Activated naive CD4-positive, alpha-beta T cell treated with anti-CD3 and anti-CD28 coated beads for 36 hours (primary cell): ENCODE measurements at regions not wholly inside any gene's neighbourhood (a gene's known extent, or its start where the extent isn't known, plus 50 kb on each side); places are given as distances from the start of the nearest gene placed in this dataset.
"Not testable (repeated sequence)": the region's sequence is repeated elsewhere in the genome, so short reads cannot be mapped to it uniquely, and the experiment has no call there.

Experiments used
- CTCF ChIA-PET: fragments of 350-600 bp; sonication (Branson Sonifier 250); formaldehyde crosslinking; loops from one replicate; lab custom pipeline; 2021; ENCODE audit warnings: antibody characterized with exemption; lab: Charles Lee
- DNase-seq: peaks from one replicate; pipeline ENCODE4 v3.0.0-alpha.2; 2020
- H3K27ac Mint-ChIP-seq: one replicate; pipeline ENCODE4 v1.8.0; 2021; ENCODE audit warnings: mild to moderate bottlenecking, mixed read lengths
- H3K27me3 Mint-ChIP-seq: one replicate; pipeline ENCODE4 v1.8.0; 2021; ENCODE audit warnings: low read depth, mixed read lengths
- H3K36me3 Mint-ChIP-seq: one replicate; pipeline ENCODE4 v1.8.0; 2021; ENCODE audit warnings: low read depth, mixed read lengths
- H3K4me1 Mint-ChIP-seq: one replicate; pipeline ENCODE4 v1.8.0; 2021; ENCODE audit warnings: low read depth, mixed read lengths
- H3K4me3 Mint-ChIP-seq: one replicate; pipeline ENCODE4 v1.8.0; 2021; ENCODE audit warnings: mild to moderate bottlenecking, moderate library complexity, mixed read lengths
- H3K9me3 Mint-ChIP-seq: one replicate; pipeline ENCODE4 v1.8.0; 2021; ENCODE audit warnings: mixed read lengths
- intact Hi-C: fragments of 100-400 bp; cut with micrococcal nuclease; formaldehyde crosslinking; loops from one replicate; pipeline ENCODE4 v1.15.1; 2023

GRCh38 chr12:114064034-114064433 is 97.9 kb upstream of the RBM19 start:
- CTCF ChIA-PET, H3K9me3 Mint-ChIP-seq, H3K4me1 Mint-ChIP-seq, H3K4me3 Mint-ChIP-seq, H3K36me3 Mint-ChIP-seq, DNase-seq, H3K27me3 Mint-ChIP-seq, H3K27ac Mint-ChIP-seq, intact Hi-C loops: not testable (repeated sequence)

- H3K4me1 Mint-ChIP-seq = no peaks in the 10 kb centered on the region
- H3K27me3 Mint-ChIP-seq = no peaks in the 10 kb centered on the region
- no peak for DNase-seq
- no peak overlapping the region for H3K27ac Mint-ChIP-seq
- peaks cover 1% of the 10 kb centered on the region for H3K36me3 Mint-ChIP-seq
- CTCF ChIA-PET = no interaction called here
- intact Hi-C loops = no loop called here
- H3K4me3 Mint-ChIP-seq = no peak overlapping the region
- no peaks in the 10 kb centered on the region for H3K9me3 Mint-ChIP-seq
Observed at GRCh38 chr12:114063435-114063834, 97.3 kb upstream of the RBM19 start.

GRCh38 chr12:114056351-114056750 is 90.2 kb upstream of the RBM19 start:
- H3K36me3 Mint-ChIP-seq, H3K4me3 Mint-ChIP-seq, CTCF ChIA-PET, H3K27me3 Mint-ChIP-seq, H3K4me1 Mint-ChIP-seq, intact Hi-C loops, DNase-seq, H3K27ac Mint-ChIP-seq, H3K9me3 Mint-ChIP-seq: not testable (repeated sequence)

GRCh38 chr12:114054982-114055381 is 88.9 kb upstream of the RBM19 start:
- no peak for DNase-seq
- Mint-ChIP-seq H3K36me3 (no peaks in the 10 kb centered on the region), H3K9me3 (no peaks in the 10 kb centered on the region), H3K27me3 (peaks cover 3% of the 10 kb centered on the region), H3K4me1 (no peaks in the 10 kb centered on the region), H3K27ac (no peak overlapping the region), H3K4me3 (no peak overlapping the region)
- CTCF ChIA-PET = interaction anchor here (0.8 kb wide), 1 partner anchor 171 kb away, joined by 3 read pairs; no protein-coding TSS in a partner anchor
- intact Hi-C loops = no loop called here

GRCh38 chr12:114046236-114046998 is 80.3 kb upstream of the RBM19 start:
- intact Hi-C loops = no loop called here
- Mint-ChIP-seq H3K4me1 (no peaks in the 10 kb centered on the region), H3K27ac (no peak overlapping the region), H3K36me3 (no peaks in the 10 kb centered on the region), H3K4me3 (no peak overlapping the region), H3K9me3 (no peaks in the 10 kb centered on the region), H3K27me3 (peaks cover 8% of the 10 kb centered on the region)
- CTCF ChIA-PET = interaction anchor here (0.8 kb wide), 1 partner anchor 80 kb away, joined by 3 read pairs; no protein-coding TSS in a partner anchor
- DNase-seq = no peak

- no peak for DNase-seq
- Mint-ChIP-seq H3K36me3 (no peaks in the 10 kb centered on the region), H3K27ac (no peak overlapping the region), H3K9me3 (no peaks in the 10 kb centered on the region), H3K4me3 (no peak overlapping the region), H3K27me3 (peaks cover 12% of the 10 kb centered on the region), H3K4me1 (no peaks in the 10 kb centered on the region)
- intact Hi-C loops = no loop called here
- CTCF ChIA-PET = no interaction called here
Observed at GRCh38 chr12:114045349-114045748, 79.2 kb upstream of the RBM19 start.

GRCh38 chr12:114041590-114041989 is 75.5 kb upstream of the RBM19 start:
- Mint-ChIP-seq H3K4me1 (no peaks in the 10 kb centered on the region), H3K27me3 (peaks cover 15% of the 10 kb centered on the region), H3K36me3 (no peaks in the 10 kb centered on the region), H3K27ac (no peak overlapping the region), H3K4me3 (no peak overlapping the region), H3K9me3 (no peaks in the 10 kb centered on the region)
- CTCF ChIA-PET = no interaction called here
- no peak for DNase-seq
- intact Hi-C loops = no loop called here

GRCh38 chr12:114041136-114041535 is 75.0 kb upstream of the RBM19 start:
- H3K4me3 Mint-ChIP-seq = no peak overlapping the region
- H3K27me3 Mint-ChIP-seq = peaks cover 18% of the 10 kb centered on the region
- intact Hi-C loops = no loop called here
- no peaks in the 10 kb centered on the region for H3K36me3 Mint-ChIP-seq
- H3K4me1 Mint-ChIP-seq = no peaks in the 10 kb centered on the region
- no peak for DNase-seq
- H3K27ac Mint-ChIP-seq = no peak overlapping the region
- CTCF ChIA-PET = no interaction called here
- H3K9me3 Mint-ChIP-seq = no peaks in the 10 kb centered on the region

GRCh38 chr12:114038962-114039361 is 72.8 kb upstream of the RBM19 start:
- Mint-ChIP-seq H3K4me1 (no peaks in the 10 kb centered on the region), H3K36me3 (no peaks in the 10 kb centered on the region), H3K9me3 (no peaks in the 10 kb centered on the region), H3K27me3 (peaks cover 17% of the 10 kb centered on the region), H3K4me3 (no peak overlapping the region), H3K27ac (no peak overlapping the region)
- CTCF ChIA-PET = no interaction called here
- no peak for DNase-seq
- intact Hi-C loops = no loop called here

GRCh38 chr12:114032801-114033200 is 66.7 kb upstream of the RBM19 start:
- no peaks in the 10 kb centered on the region for H3K4me1 Mint-ChIP-seq
- DNase-seq = no peak
- intact Hi-C loops = no loop called here
- no peaks in the 10 kb centered on the region for H3K36me3 Mint-ChIP-seq
- no peak overlapping the region for H3K4me3 Mint-ChIP-seq
- H3K27me3 Mint-ChIP-seq = peaks cover 19% of the 10 kb centered on the region
- H3K9me3 Mint-ChIP-seq = no peaks in the 10 kb centered on the region
- CTCF ChIA-PET = no interaction called here
- H3K27ac Mint-ChIP-seq = no peak overlapping the region

- intact Hi-C loops = no loop called here
- Mint-ChIP-seq H3K9me3 (no peaks in the 10 kb centered on the region), H3K27ac (no peak overlapping the region), H3K36me3 (no peaks in the 10 kb centered on the region), H3K4me1 (no peaks in the 10 kb centered on the region), H3K27me3 (peaks cover 18% of the 10 kb centered on the region), H3K4me3 (no peak overlapping the region)
- no peak for DNase-seq
- CTCF ChIA-PET = no interaction called here
Observed at GRCh38 chr12:114030451-114030850, 64.3 kb upstream of the RBM19 start.

GRCh38 chr12:114026805-114027204 is 60.7 kb upstream of the RBM19 start:
- no peaks in the 10 kb centered on the region for H3K36me3 Mint-ChIP-seq
- peaks cover 16% of the 10 kb centered on the region for H3K27me3 Mint-ChIP-seq
- no peak overlapping the region for H3K27ac Mint-ChIP-seq
- intact Hi-C loops = no loop called here
- CTCF ChIA-PET = no interaction called here
- no peaks in the 10 kb centered on the region for H3K9me3 Mint-ChIP-seq
- no peaks in the 10 kb centered on the region for H3K4me1 Mint-ChIP-seq
- no peak for DNase-seq
- no peak overlapping the region for H3K4me3 Mint-ChIP-seq

- intact Hi-C loops = no loop called here
- H3K9me3 Mint-ChIP-seq = no peaks in the 10 kb centered on the region
- H3K4me3 Mint-ChIP-seq = no peak overlapping the region
- H3K27me3 Mint-ChIP-seq = peaks cover 15% of the 10 kb centered on the region
- no peaks in the 10 kb centered on the region for H3K36me3 Mint-ChIP-seq
- H3K27ac Mint-ChIP-seq = no peak overlapping the region
- CTCF ChIA-PET = no interaction called here
- no peak for DNase-seq
- no peaks in the 10 kb centered on the region for H3K4me1 Mint-ChIP-seq
Observed at GRCh38 chr12:114025935-114026334, 59.8 kb upstream of the RBM19 start.
